ENCODE measurements at regions not wholly inside any gene's neighbourhood (a gene's known extent, or its start where the extent isn't known, plus 50 kb on each side); places are given as distances from the start of the nearest gene placed in this dataset.

DNA sequence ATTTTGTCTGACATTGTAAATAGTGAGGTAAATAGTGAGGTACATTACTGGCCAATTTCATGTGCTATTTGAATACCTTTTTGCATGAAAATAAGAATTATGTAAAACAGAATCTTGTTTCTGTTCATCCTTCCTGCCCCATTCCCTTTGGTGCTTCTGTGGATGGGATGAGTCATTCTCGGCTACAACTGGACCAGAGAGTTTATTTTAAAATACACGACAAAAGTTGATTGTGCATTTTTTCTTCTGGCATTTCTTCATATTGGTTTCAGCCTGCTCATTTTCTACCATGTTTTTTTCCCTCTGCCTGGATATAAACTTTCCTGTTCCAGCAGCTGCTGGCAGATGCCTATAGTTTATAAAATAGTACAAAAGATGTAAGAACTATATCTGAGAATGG, 107.5 kb downstream of the CYSLTR2 start:
- DNase-seq: no peak

DNA sequence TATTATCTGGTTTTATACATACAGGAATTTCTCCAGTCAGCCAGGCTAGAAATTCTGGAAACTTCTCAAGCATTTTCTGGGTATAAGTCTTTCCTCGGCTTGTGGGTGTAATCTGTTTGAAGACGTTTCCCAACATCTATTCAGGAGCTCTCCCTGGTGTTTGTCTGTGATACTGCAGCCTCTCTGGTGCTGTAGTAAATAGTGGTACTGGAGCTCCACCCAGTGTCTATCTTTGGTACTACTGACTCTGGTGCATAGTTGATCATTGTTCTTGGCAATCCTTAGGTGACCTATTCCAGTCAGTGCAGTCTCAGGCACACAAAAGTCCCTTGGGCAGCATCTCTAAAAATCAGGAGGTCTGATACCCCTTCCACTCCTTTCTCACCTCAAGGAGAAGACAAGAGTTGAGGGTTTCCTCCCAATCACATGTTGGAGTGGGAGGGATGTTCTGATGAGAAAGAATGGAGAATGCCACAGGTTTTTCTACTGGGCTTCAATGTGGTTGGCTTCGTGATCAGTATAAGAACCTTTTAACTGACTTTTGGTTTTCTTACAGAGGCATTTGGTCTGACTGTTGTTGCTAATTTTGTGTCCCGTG, 115.5 kb downstream of the CYSLTR2 start:
- peak; percentile 85 for DNase-seq

DNA sequence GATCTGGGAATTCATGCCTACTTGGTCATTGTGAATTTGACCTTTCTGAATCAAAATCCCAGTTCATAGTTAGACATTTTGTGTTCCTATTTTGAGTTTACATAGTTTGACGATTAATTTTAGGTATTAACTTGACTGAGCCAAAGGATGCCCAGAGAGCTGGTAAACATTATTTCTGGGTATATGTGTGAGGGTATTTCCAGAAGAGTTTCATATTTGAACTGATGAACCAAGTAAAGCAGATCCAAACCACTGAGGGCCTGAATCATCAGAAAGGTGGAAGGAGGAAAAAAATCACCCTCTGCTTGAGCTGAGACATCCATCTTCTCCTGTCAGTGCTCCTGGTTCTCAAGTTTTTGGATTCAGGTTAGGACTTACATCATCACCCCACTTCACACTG, 116.6 kb downstream of the CYSLTR2 start:
- no peak for DNase-seq

DNA sequence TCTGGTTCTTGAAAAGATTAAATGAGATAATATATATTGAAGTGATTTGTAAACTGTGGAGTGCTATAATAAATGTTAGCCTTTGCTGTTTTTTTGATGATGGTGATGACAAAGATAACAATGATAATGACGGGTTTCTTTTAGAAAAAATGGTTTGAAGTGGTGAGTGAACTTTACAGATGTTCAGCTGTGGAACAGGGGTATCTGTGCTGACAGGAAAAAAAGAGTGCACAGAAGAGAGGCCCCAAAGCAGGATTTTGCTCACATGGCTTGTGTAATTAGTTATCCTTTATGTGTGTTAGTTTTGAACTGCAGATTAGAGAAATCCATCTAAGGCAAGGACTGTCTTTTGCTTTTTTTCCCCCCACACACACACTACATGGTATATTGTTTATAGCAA, 119.2 kb downstream of the CYSLTR2 start:
- no peak for DNase-seq

DNA sequence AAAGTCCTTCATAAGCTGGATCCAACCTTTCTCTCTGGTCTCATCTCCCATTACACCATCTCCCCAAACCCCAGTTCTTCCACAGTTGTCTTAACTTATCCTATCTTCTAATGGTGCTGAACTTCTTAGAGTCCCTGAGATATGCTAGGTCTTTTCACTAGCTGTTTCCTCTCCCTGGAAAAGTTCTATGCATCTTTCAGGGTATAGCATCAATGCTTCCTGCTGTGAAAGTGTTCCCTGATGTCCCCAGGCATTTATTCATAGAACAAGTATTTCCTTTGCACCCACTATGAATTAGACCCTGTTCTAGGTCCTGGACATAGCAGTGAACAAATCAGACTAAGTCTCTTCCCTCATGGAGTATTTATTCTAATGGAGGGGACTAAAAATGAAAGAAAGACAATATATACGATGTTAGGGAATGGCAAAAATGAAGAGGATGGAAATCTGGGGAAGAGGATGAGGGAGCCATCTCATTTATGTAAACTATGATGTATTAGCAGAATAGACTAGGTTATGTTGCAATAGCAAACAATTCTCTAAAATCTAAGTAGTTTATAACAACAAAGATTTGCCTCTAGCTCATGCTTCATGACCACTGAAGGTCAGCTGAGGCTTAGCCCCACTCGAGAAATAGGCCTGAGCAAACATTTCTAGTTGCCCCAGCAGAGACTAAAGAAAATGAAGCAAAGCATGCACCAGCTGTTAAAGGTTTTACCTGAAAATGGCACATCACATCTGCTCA, 120.0 kb downstream of the CYSLTR2 start:
- no peak for DNase-seq

DNA sequence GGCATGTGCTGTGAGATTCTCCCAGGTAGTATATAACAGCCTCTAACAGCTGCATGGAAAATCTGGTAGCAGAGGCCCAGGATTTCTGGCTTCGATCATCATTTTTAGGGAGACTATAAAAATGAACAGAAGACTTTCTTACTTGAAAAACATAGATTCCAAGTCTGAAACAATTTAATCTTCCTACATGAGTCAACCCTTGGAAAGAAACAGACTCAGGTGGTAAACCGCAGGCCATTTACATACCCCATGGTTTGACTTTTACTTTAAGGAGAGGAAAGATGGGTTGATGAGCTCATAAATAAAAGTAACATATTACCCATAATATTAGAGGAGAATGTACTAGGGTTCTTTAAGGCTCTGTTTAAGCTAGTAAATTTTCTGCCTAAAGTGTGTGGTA, 121.6 kb downstream of the CYSLTR2 start:
- no peak for DNase-seq

DNA sequence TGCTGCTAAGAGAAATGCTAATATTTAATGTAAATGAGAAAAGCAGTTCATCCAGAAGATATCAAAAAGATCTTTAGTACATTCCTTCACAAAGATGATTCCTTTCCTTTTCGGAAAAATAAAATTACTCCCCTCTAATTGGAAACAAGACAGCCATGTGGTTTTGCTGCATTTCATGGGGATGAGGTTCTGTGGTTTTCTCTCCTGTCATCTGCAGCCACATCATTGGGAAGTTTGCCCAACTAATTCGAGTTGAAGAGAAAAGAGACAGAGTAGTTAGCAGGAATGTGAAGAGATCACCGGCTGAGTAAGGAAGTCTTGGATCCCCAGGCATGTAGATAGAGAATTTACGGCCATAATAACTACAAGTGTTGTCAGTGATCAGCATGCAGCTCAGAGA, 122.1 kb downstream of the CYSLTR2 start:
- DNase-seq: no peak

DNA sequence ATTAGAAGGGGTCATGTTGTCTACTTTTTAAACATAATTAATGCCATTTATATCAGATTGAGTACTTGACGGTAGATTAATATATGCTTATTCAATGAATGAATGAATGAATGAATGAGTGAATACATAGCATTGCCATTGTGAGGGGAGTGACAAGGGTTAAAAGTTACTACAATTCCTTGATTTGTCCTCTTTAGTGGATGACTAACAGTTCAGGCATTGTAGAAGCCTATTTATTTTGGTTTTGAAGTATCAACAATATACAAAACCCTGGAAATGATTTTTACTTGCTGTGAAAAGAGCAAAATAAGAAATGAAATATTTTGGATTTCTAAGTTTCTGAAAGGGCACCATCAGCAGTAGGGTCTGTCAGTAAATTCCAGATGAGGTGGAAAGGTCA, 122.7 kb downstream of the CYSLTR2 start:
- no peak for DNase-seq

DNA sequence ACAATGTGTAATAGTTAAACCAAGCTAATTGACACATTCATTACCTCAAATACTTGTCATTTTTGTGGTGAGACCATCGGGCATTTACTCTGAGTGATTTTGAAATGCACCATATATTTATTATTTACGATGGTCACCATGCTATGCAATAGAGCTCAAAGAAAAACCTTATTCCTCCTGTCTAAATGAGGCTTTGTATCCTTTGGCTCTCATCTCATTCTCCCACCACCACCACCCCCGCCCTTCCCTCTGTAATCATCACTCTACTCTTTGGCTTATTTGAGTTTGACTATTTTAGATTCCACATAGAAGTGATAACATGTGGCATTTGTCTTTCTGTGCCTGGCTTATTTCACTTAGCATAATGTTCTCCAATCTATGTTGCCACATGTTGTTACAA, 124.9 kb downstream of the CYSLTR2 start:
- no peak for DNase-seq

DNA sequence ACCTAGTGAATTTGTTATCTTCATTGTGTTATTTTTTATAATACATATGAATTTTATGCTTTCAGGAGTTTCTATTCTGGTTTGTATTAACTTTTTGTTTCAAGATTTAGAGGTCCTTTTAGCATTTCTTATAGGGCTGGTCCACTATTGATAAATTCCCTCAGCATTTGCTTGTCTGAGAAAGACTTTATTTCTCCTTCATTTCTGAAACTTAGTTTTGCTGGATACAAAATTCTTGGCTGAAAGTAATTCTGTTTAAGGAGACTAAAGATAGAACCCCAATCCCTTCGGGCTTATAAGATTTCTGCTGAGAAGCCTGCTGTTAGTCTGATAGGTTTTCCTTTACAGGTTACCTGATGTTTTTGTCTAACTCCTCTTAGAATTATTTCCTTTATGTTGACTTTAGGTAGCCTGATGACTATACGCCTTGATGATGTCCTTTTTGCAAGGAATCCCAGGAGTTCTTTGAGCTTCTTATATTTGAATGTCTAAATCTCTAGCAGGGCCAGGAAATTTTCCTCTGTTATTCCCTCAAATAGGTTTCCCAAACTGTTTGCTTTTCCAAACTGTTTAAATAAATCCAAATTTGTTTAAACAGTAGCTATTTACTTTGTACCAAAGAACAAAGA, 127.1 kb downstream of the CYSLTR2 start:
- no peak for DNase-seq

DNA sequence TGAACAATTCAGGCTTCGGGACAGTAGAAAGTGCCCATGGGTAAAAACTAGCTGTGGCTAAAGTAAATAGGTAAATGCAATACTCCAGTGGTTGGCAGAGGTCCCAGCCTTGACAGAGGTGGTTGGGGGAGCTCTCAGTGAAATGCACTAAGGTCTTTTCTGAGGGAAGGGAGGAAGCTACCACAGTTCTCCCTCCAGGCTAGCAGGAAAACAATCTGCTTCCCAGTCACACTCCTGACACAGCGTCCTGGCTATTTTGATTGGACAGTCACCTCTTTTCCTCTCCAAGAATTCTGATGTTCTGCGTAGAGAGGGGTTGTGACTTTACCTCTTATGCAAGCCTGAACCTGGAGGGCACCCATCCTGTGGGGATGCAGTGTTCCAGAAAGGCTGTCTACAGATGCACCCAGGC, 128.7 kb downstream of the CYSLTR2 start:
- no peak for DNase-seq

DNA sequence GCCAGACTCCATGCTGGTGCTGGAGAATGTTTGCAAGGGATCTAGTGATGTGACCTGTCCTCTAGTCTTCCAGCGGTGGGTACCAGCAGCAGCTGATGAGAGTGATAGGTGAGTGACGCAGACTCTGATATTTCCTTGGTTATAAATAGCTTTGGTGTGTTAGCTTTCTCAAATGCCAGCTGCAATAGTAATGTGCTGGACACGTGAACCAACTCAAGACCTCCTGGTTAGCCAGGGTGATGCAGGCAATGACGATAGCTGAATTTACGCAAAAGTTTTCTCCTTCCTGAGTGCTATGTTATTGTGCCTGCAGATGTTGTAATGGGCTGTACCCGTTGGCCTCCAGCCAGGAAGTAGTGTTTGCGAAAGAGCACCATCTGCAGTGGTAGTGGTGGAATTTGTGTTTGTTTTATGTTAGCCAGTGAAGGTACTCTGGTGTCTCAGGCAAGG, 129.5 kb downstream of the CYSLTR2 start:
- peak; percentile 62 for DNase-seq

DNA sequence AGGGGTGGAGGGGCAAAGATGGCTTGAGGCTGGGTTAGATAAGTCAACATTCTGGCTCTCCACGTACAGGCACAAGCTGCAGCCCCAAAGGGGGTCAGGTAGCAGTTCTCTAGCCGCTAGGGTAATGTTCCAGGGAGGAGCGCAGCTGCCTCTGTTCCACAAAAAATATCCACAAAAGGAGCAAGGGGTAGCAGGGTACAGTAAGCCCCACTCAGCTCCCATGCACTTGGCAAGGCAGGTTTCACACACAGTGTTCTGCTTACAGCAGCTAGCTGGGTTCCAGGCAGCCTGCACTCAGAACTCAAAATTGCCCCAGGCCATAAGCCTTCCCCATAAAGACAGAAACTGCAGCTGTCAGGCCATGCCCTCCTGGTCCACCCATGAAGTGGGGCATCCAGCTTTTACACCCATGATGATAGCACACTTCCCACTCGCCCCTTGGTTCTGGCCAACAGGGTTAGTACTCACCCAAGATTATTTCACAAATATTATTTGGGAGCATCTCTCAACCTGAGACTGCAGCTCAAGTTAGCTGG, 130.0 kb downstream of the CYSLTR2 start:
- no peak for DNase-seq

DNA sequence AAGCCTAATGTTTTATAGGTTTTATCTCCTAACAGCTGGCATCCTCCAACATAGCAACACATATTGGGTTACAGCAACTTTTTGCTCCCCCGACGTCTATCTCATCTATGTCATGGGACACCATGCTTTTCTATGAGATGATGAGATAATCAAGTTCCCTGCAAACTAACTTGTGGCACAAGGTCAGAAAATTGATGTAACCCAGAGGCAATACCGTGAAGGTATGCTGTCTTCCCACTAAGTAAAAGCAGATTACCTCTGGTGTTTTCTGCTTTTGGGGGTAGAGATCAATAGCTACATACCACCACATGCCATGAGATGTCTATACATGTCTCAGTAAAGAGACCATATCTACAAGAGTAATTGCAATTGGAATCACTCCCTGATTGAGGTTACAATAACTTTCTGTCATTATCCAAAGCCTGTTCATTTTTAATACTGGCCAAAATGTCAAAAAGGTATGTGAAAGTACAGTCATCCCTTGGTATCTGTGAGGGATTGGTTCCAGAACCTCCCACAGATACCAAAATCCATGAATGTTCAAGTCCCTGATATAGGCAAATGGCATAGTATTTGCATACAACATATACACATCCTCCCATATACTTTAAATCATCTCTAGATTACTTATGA, 131.3 kb downstream of the CYSLTR2 start:
- DNase-seq: no peak

DNA sequence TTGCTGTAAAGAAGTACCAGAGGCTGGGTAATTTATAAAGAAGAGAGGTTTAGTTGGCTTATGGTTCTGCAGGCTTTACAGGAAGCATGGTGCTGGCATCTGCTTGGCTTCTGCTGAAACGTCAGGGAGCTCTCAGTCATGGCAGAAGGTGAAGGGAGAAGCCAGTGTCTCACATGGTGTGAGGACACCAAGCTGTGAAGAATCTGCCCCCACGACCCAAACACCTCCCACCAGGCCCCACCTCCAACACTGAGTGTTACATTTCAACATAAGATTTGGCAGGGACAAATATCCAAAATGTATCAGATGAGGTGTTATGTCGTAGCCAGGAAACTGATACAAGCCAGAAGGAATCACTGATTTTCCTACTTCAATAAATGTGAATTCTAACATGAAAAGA, 136.5 kb downstream of the CYSLTR2 start:
- DNase-seq: no peak

DNA sequence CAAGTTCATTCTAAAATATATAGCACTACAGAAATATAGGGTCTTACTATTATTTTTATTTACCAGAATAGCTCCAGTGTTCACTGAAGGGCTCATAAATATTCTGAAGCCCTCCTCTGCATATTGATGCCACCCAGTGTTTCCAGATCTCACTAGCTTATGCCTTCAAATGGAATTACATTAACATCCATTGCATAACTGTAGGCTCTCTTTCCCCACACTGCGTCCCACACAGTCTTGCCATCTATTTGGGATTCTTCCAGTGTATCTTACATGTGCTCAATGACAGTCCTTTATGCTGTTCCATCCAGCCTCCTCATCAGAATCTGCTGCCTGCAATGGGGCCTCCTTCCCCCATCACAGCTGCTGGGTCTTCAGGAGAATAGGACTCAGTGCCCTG, 137.2 kb downstream of the CYSLTR2 start:
- DNase-seq: no peak

DNA sequence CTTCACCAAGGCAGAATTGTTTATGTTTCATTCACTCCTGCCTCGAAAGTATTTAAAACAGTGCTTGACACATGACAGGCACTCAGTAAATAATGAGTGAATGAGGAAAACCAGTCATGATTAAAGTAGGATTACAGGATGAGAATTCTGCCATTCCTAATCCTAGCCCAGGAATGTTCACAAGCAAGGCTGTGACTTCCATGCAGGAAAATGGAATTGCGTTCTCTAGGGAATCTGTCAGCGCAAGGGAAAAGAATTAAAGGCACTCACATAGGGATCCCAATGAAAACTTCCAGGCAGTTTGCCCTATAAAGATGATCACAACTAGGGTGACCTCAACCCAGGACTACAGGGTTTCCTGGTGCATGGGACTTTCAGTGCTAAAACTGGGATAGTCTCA, 143.4 kb downstream of the CYSLTR2 start:
- DNase-seq: no peak

DNA sequence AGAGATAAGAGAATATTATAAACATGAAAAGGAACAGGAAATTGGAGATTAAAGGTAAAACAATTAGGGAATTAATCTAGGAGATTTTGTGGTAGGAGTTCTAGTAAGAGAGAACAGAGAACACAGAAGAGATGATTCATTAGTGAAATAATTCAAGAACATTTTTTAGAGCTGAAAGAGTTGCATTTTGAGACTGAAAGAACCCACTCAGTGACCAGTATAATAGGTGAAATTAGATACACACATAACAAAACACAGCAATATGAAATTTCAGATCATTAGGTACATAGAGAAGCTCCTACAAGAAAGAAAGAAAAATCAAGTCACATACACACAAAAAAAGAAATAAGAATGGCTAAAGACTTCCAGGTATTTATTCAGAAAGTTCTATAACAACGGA, 144.0 kb downstream of the CYSLTR2 start:
- DNase-seq: no peak

DNA sequence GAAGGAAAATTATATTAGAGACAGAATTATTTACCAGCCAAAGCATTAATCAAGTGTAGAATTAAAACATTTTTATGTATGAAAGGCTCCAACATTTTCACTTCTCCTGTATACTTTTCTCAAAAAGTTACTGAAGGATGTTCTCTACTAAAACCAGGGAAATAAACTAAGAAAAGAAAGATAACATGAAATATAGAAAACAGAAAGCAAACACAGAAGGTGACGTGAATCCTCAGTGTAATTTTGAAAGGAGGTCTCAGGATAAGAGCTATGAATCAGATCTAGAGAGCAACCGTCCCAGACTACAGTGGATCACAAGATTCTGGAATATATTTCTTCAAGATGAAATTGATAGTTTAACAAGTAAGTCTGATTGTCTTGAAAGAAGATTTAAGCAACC, 144.5 kb downstream of the CYSLTR2 start:
- DNase-seq: no peak

DNA sequence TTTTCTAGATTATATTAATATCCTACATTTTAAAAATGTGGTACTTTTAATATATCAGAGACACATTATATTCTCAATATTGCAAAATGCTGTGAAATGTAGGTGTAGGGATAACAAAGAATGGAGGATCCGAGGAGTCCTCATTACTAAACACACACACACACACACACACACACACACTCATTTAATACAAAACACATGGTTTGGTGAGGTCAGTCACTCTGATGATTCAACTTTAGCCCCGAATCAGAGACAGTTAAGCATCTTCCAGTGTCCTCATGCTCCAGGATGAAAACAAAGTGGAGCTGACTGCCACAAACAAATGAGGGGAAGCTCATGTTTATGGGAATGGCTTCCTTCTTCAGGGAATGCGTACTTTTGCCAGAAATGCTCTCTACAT, 147.5 kb downstream of the CYSLTR2 start:
- DNase-seq: no peak

DNA sequence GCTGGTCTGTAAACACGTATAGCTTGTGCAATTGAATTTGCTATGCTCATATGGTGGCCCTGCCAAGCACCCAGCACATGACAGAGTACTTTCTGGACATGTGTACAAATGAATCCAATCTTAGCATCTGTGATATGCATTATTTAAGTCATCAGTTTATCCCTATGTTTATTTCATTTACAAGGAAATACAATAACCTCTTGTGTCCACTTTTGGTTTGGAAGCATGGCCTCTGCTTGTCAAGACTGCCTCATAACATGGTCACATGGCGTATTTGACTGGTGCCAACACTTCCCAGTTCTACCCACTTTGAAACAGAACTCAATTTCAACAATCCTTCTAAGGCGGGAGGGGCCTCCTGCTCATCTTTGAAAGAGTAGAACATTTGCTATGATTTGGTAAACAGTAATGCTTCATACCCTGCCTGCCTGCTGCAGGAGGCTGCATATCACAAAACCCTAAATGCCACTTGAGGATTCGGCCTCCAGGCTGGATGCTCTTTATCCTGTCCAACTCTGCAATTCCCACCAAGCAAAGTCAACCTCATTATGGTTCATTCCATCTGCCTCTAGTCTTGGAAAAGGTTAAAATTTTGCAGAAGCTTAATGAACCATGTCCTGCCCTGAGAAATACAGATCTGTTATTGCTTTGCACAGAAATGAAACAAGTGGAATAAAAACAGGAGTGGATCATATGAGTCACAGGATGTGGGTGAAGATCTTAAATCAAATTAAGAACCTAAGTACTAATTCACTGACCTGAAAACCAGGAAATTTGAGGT, 151.3 kb downstream of the CYSLTR2 start:
- DNase-seq: no peak

DNA sequence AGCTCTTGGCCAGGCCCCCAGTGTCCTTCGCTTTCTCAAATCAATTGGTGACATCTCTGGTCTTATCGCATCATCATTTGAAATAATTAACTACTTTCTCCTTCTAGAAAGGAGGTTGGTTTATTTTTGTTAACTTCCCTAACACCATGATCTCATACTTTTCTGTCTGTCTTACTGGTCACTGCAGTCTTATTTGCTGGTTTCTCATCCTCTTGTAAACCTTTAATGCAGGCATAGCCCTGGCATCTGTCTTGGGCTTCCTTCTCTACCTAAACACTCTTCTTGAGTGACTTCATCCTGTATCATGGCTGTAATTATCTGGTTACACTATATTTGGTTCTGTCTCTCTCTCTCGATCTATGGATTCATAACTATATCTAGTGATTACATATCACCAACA, 152.8 kb downstream of the CYSLTR2 start:
- DNase-seq: no peak

DNA sequence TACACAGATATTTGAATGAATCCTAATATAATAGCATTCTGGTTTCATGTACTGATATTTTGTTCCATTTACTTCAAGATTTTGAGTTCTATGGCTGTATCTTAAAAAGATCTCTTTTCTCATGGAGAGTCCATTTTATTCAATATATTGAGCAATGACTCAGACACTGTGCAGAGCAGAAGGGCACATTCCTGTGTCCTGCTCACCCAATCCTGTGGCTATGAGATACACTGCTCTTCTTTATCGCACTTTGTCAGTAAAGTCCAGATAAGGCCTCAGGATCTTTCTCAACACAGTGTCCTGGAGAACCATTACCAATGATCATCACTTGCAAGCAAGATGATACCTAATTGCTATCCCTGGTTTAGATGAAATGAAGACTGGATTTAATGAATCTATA, 155.0 kb downstream of the CYSLTR2 start:
- no peak for DNase-seq
